HG02852 (cell line): ENCODE measurements at regions not wholly inside any gene's neighbourhood (a gene's known extent, or its start where the extent isn't known, plus 50 kb on each side); places are given as distances from the start of the nearest gene placed in this dataset.
"Not testable (repeated sequence)": the region's sequence is repeated elsewhere in the genome, so short reads cannot be mapped to it uniquely, and the experiment has no call there.

Source experiments
- ATAC-seq: cut with Tn5 transposase; IDR thresholded peaks from one replicate; pipeline ENCODE4 v1.9.1; 2021; ENCODE audit warnings: mild to moderate bottlenecking, moderate library complexity; ENCODE audit not compliant: unreplicated experiment

- ATAC-seq: no peak
These were observed 1049.3 kb downstream of the GALC start for GRCh38 chr14:86943391-86944365.

GRCh38 chr14:86942936-86943335 lies 1050.0 kb downstream of the GALC start:
- ATAC-seq: no peak

GRCh38 chr14:86940106-86940505 lies 1052.9 kb downstream of the GALC start:
- ATAC-seq: no peak

GRCh38 chr14:86938320-86938719 lies 1054.7 kb downstream of the GALC start:
- no peak for ATAC-seq

GRCh38 chr14:86936556-86936955 lies 1056.4 kb downstream of the GALC start:
- no peak for ATAC-seq

- ATAC-seq: no peak
These were observed 1057.6 kb downstream of the GALC start for GRCh38 chr14:86935241-86935885.

GRCh38 chr14:86933958-86934595 lies 1058.9 kb downstream of the GALC start:
- no peak for ATAC-seq

- ATAC-seq: no peak
These were observed 1059.5 kb downstream of the GALC start for GRCh38 chr14:86933460-86933859.

- ATAC-seq: no peak
These were observed 1077.6 kb downstream of the GALC start for GRCh38 chr14:86915406-86915805.

GRCh38 chr14:86912709-86913108 lies 1080.3 kb downstream of the GALC start:
- ATAC-seq: no peak

- no peak for ATAC-seq
These were observed 1081.5 kb downstream of the GALC start for GRCh38 chr14:86911486-86911885.

- ATAC-seq: not testable (repeated sequence)
These were observed 1087.5 kb downstream of the GALC start for GRCh38 chr14:86905386-86905926.

GRCh38 chr14:86902176-86902950 lies 1090.6 kb downstream of the GALC start:
- ATAC-seq: no peak

GRCh38 chr14:86897704-86898513 lies 1095.1 kb downstream of the GALC start:
- ATAC-seq: no peak

GRCh38 chr14:86897224-86897623 lies 1095.8 kb downstream of the GALC start:
- no peak for ATAC-seq

- ATAC-seq: no peak
These were observed 1096.3 kb downstream of the GALC start for GRCh38 chr14:86896701-86897100.

GRCh38 chr14:86892152-86892956 lies 1100.6 kb downstream of the GALC start:
- ATAC-seq: no peak

- ATAC-seq: no peak
These were observed 1107.7 kb downstream of the GALC start for GRCh38 chr14:86885280-86885679.

- ATAC-seq: no peak
These were observed 1108.5 kb downstream of the GALC start for GRCh38 chr14:86884498-86884897.
